PC-3 (cell line): ENCODE measurements at regions not wholly inside any gene's neighbourhood (a gene's known extent, or its start where the extent isn't known, plus 50 kb on each side); places are given as distances from the start of the nearest gene placed in this dataset.

Experiments
- ATAC-seq: fragments of 200-7000 bp; cut with Tn5 transposase; 2 replicates; pipeline ENCODE4 v1.9.1; 2020; ENCODE audit warnings: mild to moderate bottlenecking, moderate library complexity
- BruUV-seq: library from RNA; stranded (reverse); fragments of 400-500 nt; replicated peaks from 2 replicates; lab custom pipeline; 2021; lab: Mats Ljungman, UMichigan
- CTCF ChIA-PET: fragments of 300-600 bp; sonication (Branson Sonifier 250); formaldehyde crosslinking; loops from one replicate; lab custom pipeline; 2022; ENCODE audit warnings: antibody characterized with exemption; lab: Charles Lee
- POLR2A ChIA-PET: fragments of 300-600 bp; sonication (Branson Sonifier 250); formaldehyde crosslinking; loops from one replicate; lab custom pipeline; 2022; ENCODE audit warnings: antibody characterized with exemption; ENCODE audit not compliant: unreplicated experiment; lab: Charles Lee
- DNase-seq: peaks from one replicate; pipeline ENCODE4 v3.0.0-alpha.2; 2015
- H2AFZ ChIP-seq: fragments of 300-600 bp; sonication (generic); 2 replicates; pipeline ENCODE4 v1.6.0; 2016; ENCODE audit warnings: antibody characterized with exemption, low read length
- H3F3A ChIP-seq: fragments of 300-600 bp; sonication (generic); one replicate; pipeline ENCODE4 v1.6.0; 2017; ENCODE audit warnings: antibody characterized with exemption, low read length, control low read depth, mild to moderate bottlenecking; ENCODE audit not compliant: unreplicated experiment
- H3K27ac ChIP-seq: fragments of 300-600 bp; sonication (generic); 2 replicates; pipeline ENCODE4 v1.5.1; 2016; ENCODE audit warnings: mild to moderate bottlenecking, low read length
- H3K27me3 ChIP-seq: fragments of 300-600 bp; sonication (generic); 2 replicates; pipeline ENCODE4 v1.6.1; 2016; ENCODE audit warnings: low read length, mixed read lengths
- H3K36me3 ChIP-seq: fragments of 300-600 bp; sonication (generic); 2 replicates; pipeline ENCODE4 v1.6.1; 2016; ENCODE audit warnings: low read depth, mixed run types, low read length, mixed read lengths
- H3K4me1 ChIP-seq: fragments of 300-600 bp; sonication (generic); 2 replicates; pipeline ENCODE4 v1.5.1; 2016; ENCODE audit warnings: low read length; ENCODE audit not compliant: insufficient read depth
- H3K4me2 ChIP-seq: fragments of 300-600 bp; sonication (generic); 2 replicates; pipeline ENCODE4 v1.6.0; 2016; ENCODE audit warnings: low read length
- H3K4me3 ChIP-seq: fragments of 300-600 bp; sonication (generic); 2 replicates; pipeline ENCODE4 v1.5.1; 2016; ENCODE audit warnings: mild to moderate bottlenecking, low read length, mixed read lengths
- H3K79me2 ChIP-seq: fragments of 300-600 bp; sonication (generic); 2 replicates; pipeline ENCODE4 v1.6.1; 2017; ENCODE audit warnings: low read length, mixed read lengths
- H3K9ac ChIP-seq: fragments of 300-600 bp; sonication (generic); 2 replicates; pipeline ENCODE4 v1.6.0; 2016; ENCODE audit warnings: mild to moderate bottlenecking, low read length
- H3K9me2 ChIP-seq: fragments of 300-600 bp; sonication (generic); replicated peaks from 2 replicates; pipeline ENCODE4 v1.6.1; 2016; ENCODE audit warnings: mixed run types, low read length, mixed read lengths
- H3K9me3 ChIP-seq: fragments of 300-600 bp; sonication (generic); 2 replicates; pipeline ENCODE4 v1.6.1; 2016; ENCODE audit warnings: low read length, mixed read lengths
- H4K20me1 ChIP-seq: fragments of 300-600 bp; sonication (generic); 2 replicates; pipeline ENCODE4 v1.6.1; 2016; ENCODE audit warnings: low read length, mixed read lengths
- CTCF ChIP-seq: fragments of 300-600 bp; sonication (generic); conservative IDR thresholded peaks from 2 replicates; pipeline ENCODE4 v1.5.1; 2017; ENCODE audit warnings: antibody characterized with exemption, low read depth, mild to moderate bottlenecking, low read length
- EZH2 ChIP-seq: fragments of 300-600 bp; sonication (generic); IDR thresholded peaks from one replicate; pipeline ENCODE4 v1.6.1; 2017; ENCODE audit warnings: antibody characterized with exemption, mild to moderate bottlenecking, low read length; ENCODE audit not compliant: unreplicated experiment
- EZH2phosphoT487 ChIP-seq: fragments of 300-600 bp; sonication (generic); IDR thresholded peaks from 2 replicates; pipeline ENCODE4 v1.6.1; 2018; ENCODE audit warnings: mild to moderate bottlenecking, antibody characterized with exemption, low read length, borderline replicate concordance
- intact Hi-C: fragments of 100-400 bp; cut with micrococcal nuclease; formaldehyde crosslinking; loops from 2 replicates; pipeline ENCODE4 v1.9.0; 2023

DNA sequence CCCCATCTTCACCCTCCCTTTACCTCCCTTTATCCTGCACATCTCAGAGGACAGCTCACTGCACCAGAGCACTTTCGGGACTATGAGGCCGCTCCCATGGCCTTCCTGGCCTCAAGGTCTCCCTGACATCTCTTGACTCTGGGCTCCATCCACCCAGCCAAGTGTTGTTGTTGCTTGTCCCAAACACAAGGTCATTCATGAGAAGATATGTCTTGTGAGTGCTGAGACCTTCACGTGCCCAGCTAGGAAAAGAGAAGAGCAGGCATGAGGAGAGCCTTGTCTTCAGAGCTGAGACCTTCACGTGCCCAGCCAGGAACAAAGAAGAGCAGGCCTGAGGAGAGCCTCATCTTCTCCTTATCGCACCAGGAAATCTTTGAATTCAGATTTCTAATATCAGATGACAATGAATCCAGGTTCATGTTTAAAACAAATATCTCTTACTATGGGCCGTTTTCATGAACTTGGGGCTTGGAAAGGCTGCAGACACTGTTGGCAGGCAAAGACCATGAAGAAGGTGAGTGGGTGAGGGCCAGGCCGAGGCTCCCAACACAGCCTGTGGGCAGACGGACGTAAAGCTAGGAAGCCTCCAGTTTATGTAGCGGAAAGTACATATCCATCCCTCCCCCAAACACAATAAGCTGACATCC, 256.1 kb downstream of the NDUFA10 start:
- H3K27ac ChIP-seq = no peak overlapping the region
- intact Hi-C loops = no loop called here
- no peak overlapping the region for H3K4me3 ChIP-seq
- H3K9me2 ChIP-seq = no peaks in the 10 kb centered on the region
- H3K4me1 ChIP-seq = no peaks in the 10 kb centered on the region
- no peaks in the 10 kb centered on the region for H3K36me3 ChIP-seq
- H3K4me2 ChIP-seq = no peak overlapping the region
- TF ChIP-seq CTCF = no peak
- no peak for TF ChIP-seq EZH2
- TF ChIP-seq EZH2phosphoT487 = no peak
- H3K79me2 ChIP-seq = no peaks in the 10 kb centered on the region
- no peaks in the 10 kb centered on the region for H3K9me3 ChIP-seq
- H3K9ac ChIP-seq = no peak overlapping the region
- ChIA-PET POLR2A (no interaction called here), CTCF (no interaction called here)
- no peaks in the 10 kb centered on the region for H3F3A ChIP-seq
- H2AFZ ChIP-seq = no peak overlapping the region
- no peak for DNase-seq
- no peak for ATAC-seq
- BruUV-seq = no TSS peak
- H4K20me1 ChIP-seq = no peaks in the 10 kb centered on the region
- H3K27me3 ChIP-seq = peaks cover 86% of the 10 kb centered on the region

DNA sequence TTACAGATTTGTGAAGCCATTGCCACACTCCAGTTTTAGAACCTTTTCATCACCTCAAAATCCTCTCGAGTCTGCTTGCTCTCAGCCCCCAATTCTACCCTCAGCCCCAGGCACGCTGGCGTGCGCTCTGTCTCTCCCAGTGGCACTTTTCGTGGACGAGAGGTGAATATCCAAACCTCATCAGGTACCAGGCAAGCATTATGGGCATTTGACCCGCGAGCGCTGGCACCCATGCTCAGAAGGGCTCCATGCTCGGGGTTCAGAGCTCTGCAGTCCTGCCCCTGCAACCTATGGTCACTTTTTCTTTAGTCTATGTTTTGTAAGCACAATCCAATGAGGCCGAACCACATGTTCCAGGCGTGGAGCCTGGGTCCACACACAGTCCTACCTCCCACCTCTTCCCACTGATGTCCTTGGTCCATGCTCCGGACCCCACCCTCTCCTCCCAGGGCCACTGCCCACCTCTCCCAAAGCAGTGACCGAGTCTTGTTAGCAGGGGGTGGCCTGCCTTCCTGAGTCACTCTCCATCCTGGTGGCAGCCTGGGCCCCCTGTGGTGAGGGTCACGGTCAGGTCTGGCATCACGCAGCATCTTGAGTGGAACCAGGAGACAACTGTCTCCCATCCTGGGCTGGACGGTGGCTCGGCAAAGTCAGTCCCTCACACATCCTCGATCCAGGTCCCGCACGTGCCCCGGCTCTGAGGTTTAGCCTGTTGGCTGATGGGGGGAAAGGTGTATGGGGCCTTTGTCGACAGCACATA, 256.9 kb downstream of the NDUFA10 start:
- DNase-seq (no peak), ATAC-seq (no peak)
- no peak overlapping the region for H3K4me3 ChIP-seq
- intact Hi-C loops = no loop called here
- H3K9me3 ChIP-seq = no peaks in the 10 kb centered on the region
- H3K36me3 ChIP-seq = no peaks in the 10 kb centered on the region
- no peaks in the 10 kb centered on the region for H3K9me2 ChIP-seq
- peaks cover 83% of the 10 kb centered on the region for H3K27me3 ChIP-seq
- CTCF ChIA-PET = no interaction called here
- no TSS peak for BruUV-seq
- no peaks in the 10 kb centered on the region for H4K20me1 ChIP-seq
- TF ChIP-seq CTCF (no peak), EZH2 (no peak), EZH2phosphoT487 (no peak)
- H3K79me2 ChIP-seq = no peaks in the 10 kb centered on the region
- no peak overlapping the region for H2AFZ ChIP-seq
- H3K9ac ChIP-seq = no peak overlapping the region
- no peaks in the 10 kb centered on the region for H3K4me1 ChIP-seq
- no peaks in the 10 kb centered on the region for H3F3A ChIP-seq
- no peak overlapping the region for H3K4me2 ChIP-seq
- POLR2A ChIA-PET = no interaction called here
- H3K27ac ChIP-seq = no peak overlapping the region
